Lower lobe of right lung (tissue), 2 donors: ENCODE measurements at regions not wholly inside any gene's neighbourhood (a gene's known extent, or its start where the extent isn't known, plus 50 kb on each side); places are given as distances from the start of the nearest gene placed in this dataset.
"Not testable (repeated sequence)": the region's sequence is repeated elsewhere in the genome, so short reads cannot be mapped to it uniquely, and the experiment has no call there.

ENCODE experiments used
- ATAC-seq, 2 donors: fragments of 200-7000 bp; cut with Tn5 transposase; one replicate each; pipeline ENCODE4 v1.9.1; 2020 to 2022; ENCODE audit warnings: mild to moderate bottlenecking in 2 of 2, moderate library complexity in 2 of 2
- DNase-seq: peaks from one replicate; pipeline ENCODE4 v3.0.0-alpha.2; 2020
- H3K27ac ChIP-seq: fragments of 200-600 bp; one replicate; pipeline ENCODE4 v1.8.0; 2022
- H3K27me3 ChIP-seq: fragments of 200-600 bp; one replicate; pipeline ENCODE4 v1.8.0; 2022; ENCODE audit warnings: low read depth
- H3K36me3 ChIP-seq: fragments of 200-600 bp; one replicate; pipeline ENCODE4 v1.8.0; 2022; ENCODE audit warnings: mild to moderate bottlenecking
- H3K4me1 ChIP-seq: fragments of 200-600 bp; one replicate; pipeline ENCODE4 v1.8.0; 2022
- H3K4me3 ChIP-seq: fragments of 200-600 bp; one replicate; pipeline ENCODE4 v1.8.0; 2022; ENCODE audit warnings: mild to moderate bottlenecking
- H3K9me3 ChIP-seq: fragments of 200-600 bp; one replicate; pipeline ENCODE4 v1.8.0; 2022
- intact Hi-C: fragments of 100-400 bp; cut with DNase I; formaldehyde crosslinking; loops from one replicate; pipeline ENCODE4 v1.11.0; 2022
- TF ChIP-seq, protein P1 (sequence below): fragments of 200-600 bp; IDR thresholded peaks from one replicate; pipeline ENCODE4 v1.8.0; 2022; ENCODE audit warnings: antibody characterized with exemption, mild to moderate bottlenecking
- donor health status: DM: no; HTN: yes; CAD: no; lungs with severe emphysema.

DNA sequence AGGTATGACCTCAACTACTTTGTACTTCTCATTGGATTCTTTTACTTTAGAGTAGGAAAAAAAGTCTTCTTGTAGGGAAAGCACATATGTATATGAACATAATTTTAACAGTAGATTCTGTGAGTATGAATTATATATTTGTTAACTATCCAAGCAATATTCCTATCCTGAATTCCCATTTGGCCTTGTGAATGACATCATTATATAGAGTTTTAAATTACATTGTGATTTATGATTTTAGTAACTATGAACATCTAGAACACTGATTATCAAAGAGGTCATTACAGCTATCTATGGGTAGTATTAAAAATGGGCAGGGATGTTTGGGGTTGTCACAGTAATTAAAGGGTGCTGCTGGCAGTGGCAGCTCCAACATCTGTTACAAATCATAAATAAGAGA is 163.9 kb upstream of the TFAP2D start:
- ATAC-seq: no peak

DNA sequence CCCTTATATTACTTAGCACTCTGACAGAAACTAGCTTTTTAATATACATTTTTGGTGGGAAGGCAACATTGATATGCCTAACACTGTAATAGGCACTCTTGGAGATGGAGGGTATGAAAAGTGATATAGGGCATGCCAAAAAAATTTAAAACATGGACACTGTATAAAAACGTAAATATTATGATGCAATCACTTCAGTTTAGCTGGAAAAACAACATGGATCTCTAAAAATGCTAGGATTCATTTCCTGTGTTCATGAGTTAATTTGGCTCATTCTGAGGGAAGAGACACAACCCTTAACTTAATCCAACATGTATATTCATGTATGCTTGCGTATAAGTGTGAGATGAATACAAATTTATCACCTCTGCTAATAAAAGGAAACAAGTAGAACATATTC is 157.3 kb upstream of the TFAP2D start:
- no peaks in the 10 kb centered on the region for H3K4me1 ChIP-seq
- TF ChIP-seq, protein P1, sequence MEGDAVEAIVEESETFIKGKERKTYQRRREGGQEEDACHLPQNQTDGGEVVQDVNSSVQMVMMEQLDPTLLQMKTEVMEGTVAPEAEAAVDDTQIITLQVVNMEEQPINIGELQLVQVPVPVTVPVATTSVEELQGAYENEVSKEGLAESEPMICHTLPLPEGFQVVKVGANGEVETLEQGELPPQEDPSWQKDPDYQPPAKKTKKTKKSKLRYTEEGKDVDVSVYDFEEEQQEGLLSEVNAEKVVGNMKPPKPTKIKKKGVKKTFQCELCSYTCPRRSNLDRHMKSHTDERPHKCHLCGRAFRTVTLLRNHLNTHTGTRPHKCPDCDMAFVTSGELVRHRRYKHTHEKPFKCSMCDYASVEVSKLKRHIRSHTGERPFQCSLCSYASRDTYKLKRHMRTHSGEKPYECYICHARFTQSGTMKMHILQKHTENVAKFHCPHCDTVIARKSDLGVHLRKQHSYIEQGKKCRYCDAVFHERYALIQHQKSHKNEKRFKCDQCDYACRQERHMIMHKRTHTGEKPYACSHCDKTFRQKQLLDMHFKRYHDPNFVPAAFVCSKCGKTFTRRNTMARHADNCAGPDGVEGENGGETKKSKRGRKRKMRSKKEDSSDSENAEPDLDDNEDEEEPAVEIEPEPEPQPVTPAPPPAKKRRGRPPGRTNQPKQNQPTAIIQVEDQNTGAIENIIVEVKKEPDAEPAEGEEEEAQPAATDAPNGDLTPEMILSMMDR: no peak
- H3K27ac ChIP-seq: no peak overlapping the region
- H3K9me3 ChIP-seq: no peaks in the 10 kb centered on the region
- H3K27me3 ChIP-seq: no peaks in the 10 kb centered on the region
- H3K4me3 ChIP-seq: no peak overlapping the region
- intact Hi-C loops: no loop called here
- ATAC-seq: no peak
- DNase-seq: no peak
- no peaks in the 10 kb centered on the region for H3K36me3 ChIP-seq

More for the DNA sequence above, 163.9 kb upstream of the TFAP2D start:
- Histone ChIP-seq H3K9me3 (no peaks in the 10 kb centered on the region), H3K4me1 (no peaks in the 10 kb centered on the region), H3K36me3 (no peaks in the 10 kb centered on the region), H3K27ac (no peak overlapping the region), H3K27me3 (no peaks in the 10 kb centered on the region), H3K4me3 (no peak overlapping the region)
- intact Hi-C loops: no loop called here
- TF ChIP-seq, protein P1: no peak
- DNase-seq: no peak

DNA sequence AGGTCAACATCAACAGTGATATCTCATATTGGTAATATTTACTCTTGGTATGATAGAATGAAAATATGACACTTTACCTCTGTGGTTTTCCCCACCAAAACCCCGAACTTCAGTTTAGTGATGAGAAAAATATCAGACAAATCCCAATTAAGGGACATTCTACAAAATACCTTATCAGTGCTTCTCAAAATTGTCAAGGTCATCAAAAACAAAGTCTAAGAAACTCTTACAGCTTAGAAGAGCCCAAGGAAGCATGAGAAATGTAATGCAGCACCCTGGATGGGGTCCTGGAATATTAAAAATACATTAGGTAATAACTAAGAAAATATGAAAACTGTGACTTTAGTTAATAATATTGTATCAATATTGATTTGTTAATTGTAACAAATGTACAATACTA is 148.3 kb upstream of the TFAP2D start:
- H3K27ac ChIP-seq: no peak overlapping the region
- H3K4me1 ChIP-seq: no peaks in the 10 kb centered on the region
- no peaks in the 10 kb centered on the region for H3K36me3 ChIP-seq
- DNase-seq (no peak), ATAC-seq (no peak)
- intact Hi-C loops: no loop called here
- H3K4me3 ChIP-seq: no peak overlapping the region
- TF ChIP-seq, protein P1: no peak
- no peaks in the 10 kb centered on the region for H3K27me3 ChIP-seq
- H3K9me3 ChIP-seq: no peaks in the 10 kb centered on the region

DNA sequence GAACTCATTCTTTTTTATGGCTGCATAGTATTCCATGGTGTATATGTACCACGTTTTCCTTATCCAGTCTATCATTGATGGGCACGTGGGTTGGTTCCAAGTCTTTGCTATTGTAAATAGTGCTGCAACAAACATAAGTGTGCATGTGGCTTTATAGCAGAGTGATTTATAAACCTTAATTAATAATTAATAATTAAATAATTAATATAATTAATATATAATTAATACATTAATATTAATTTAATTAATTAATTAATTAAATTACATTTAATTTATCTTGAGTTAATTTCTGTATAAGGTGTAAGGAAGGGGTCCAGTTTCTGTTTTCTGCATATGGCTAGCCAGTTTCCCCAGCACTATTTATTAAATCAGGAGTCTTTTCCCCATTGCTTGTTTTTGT is 142.1 kb upstream of the TFAP2D start:
- intact Hi-C loops, ATAC-seq, H3K4me1 ChIP-seq, H3K27ac ChIP-seq, DNase-seq, H3K4me3 ChIP-seq, H3K9me3 ChIP-seq, H3K27me3 ChIP-seq, H3K36me3 ChIP-seq: not testable (repeated sequence)

DNA sequence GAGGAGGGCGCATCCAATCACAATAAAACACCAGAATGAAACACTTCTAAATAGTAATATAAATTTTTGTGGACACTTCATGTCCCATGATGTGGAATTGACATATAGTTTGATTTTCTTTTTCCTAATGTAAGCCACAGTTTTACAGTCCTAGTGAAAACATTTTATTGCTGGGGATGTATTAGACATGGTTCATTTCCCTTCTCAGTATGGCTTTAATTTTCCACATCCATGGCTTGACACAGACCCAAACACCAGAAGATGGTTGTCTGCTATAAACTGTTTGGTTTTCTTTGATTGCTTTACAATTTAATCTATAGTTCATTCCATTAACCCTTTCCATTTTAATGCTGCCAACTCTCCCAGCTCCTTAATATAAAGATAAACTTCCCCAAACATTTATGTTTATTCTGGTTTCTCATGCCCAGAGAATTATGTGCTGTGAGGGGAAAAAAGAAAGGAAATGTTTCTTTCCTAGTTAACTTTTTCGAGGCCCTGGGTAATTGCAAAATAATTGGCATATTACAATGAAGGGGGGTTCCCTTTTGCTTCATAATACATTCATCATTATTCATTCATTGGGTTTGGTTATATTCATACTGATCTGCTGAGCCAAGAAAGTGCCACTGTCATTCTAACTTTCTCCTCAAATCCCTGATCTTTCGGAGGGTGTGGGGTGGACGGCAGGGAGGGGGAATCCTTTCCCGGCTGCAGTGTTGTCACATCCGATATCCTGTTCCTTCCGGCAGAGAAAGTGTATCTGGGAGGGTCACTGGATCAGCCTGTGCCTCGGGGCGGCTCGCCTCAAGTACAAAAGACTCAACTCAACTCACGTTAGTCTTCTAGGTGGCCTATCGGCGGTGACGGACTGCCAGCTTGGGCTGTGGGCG is 127.6 kb upstream of the TFAP2D start:
- no peaks in the 10 kb centered on the region for H3K9me3 ChIP-seq
- H3K36me3 ChIP-seq: no peaks in the 10 kb centered on the region
- H3K4me1 ChIP-seq: no peaks in the 10 kb centered on the region
- H3K27me3 ChIP-seq: no peaks in the 10 kb centered on the region
- ATAC-seq (no peak), DNase-seq (no peak)
- H3K27ac ChIP-seq: no peak overlapping the region
- intact Hi-C loops: no loop called here
- TF ChIP-seq, protein P1: no peak
- H3K4me3 ChIP-seq: no peak overlapping the region

DNA sequence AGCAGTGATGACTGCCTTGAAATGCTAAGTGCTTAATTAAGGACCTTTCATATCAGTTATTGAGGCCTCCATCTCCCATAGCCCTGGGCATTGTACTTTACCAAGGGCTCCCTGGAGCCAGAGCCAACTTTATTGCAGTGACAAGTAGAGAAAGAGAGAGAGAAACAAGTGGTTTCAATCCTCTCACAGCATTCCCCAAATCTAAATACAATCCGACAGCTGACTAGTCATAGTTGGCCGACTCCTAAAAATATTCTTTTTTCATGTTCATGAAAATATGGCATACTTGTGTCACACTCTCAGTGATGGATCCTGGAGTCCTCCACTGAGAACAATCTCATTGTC is 127.0 kb upstream of the TFAP2D start:
- intact Hi-C loops: no loop called here
- ATAC-seq (no peak), DNase-seq (no peak)
- H3K4me1 ChIP-seq: no peaks in the 10 kb centered on the region
- TF ChIP-seq, protein P1: no peak
- H3K27me3 ChIP-seq: no peaks in the 10 kb centered on the region
- no peaks in the 10 kb centered on the region for H3K9me3 ChIP-seq
- H3K4me3 ChIP-seq: no peak overlapping the region
- H3K27ac ChIP-seq: no peak overlapping the region
- no peaks in the 10 kb centered on the region for H3K36me3 ChIP-seq
